ENCODE measurements at regions not wholly inside any gene's neighbourhood (a gene's known extent, or its start where the extent isn't known, plus 50 kb on each side); places are given as distances from the start of the nearest gene placed in this dataset.

DNA sequence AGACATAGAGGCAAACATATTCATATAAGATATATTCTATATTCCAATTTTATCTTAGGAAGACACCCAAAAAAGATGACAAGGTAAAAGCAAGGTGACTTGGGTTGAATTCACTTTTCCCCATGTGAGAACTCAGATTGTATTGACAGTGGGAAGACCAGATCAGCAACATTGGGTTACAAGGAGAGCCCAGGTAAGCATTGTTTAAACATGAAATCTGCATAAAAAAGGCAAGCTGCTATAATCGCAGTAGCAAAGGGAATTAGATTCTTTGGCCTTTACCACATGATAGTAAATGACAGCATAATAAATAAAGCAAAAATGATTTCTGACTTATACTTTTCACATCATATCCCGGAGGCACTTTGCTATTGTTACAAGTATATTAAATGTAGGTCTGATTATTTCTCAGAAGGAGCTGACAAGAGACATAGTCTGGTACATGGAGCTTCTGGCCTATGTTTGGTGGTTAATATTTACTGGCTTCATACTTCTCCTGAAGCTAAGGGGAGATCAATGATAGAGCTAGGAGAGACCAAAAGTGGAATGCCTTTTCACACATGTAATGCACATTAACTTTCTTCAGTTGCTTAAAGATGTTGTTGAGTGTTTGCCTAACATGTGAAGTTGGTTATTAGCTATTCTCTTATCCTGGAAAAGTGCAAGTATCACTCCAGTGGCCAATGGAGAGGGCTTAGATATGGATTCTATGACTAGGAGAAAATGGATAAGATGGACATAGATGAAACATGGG lies 53.1 kb upstream of the EEF1E1 start:
- TF ChIP-seq, protein P1, sequence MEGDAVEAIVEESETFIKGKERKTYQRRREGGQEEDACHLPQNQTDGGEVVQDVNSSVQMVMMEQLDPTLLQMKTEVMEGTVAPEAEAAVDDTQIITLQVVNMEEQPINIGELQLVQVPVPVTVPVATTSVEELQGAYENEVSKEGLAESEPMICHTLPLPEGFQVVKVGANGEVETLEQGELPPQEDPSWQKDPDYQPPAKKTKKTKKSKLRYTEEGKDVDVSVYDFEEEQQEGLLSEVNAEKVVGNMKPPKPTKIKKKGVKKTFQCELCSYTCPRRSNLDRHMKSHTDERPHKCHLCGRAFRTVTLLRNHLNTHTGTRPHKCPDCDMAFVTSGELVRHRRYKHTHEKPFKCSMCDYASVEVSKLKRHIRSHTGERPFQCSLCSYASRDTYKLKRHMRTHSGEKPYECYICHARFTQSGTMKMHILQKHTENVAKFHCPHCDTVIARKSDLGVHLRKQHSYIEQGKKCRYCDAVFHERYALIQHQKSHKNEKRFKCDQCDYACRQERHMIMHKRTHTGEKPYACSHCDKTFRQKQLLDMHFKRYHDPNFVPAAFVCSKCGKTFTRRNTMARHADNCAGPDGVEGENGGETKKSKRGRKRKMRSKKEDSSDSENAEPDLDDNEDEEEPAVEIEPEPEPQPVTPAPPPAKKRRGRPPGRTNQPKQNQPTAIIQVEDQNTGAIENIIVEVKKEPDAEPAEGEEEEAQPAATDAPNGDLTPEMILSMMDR (IDR thresholded peaks at IDR 0.05; ENCODE audit: low read depth, low read length) = no peak
- Histone ChIP-seq H3K36me3 (no peaks in the 10 kb centered on the region), H3K27me3 (no peaks in the 10 kb centered on the region), H3K4me1 (ENCODE audit: low read depth) (no peaks in the 10 kb centered on the region), H3K4me3 (no peak overlapping the region), H3K27ac (no peak overlapping the region), H3K9me3 (ENCODE audit: low read depth) (no peaks in the 10 kb centered on the region)
- DNase-seq (ENCODE audit: low read depth in 1 of 2, low spot score in 1 of 2) = no peak
